ENCODE measurements at regions not wholly inside any gene's neighbourhood (a gene's known extent, or its start where the extent isn't known, plus 50 kb on each side); places are given as distances from the start of the nearest gene placed in this dataset.
"Not testable (repeated sequence)": the region's sequence is repeated elsewhere in the genome, so short reads cannot be mapped to it uniquely, and the experiment has no call there.

DNA sequence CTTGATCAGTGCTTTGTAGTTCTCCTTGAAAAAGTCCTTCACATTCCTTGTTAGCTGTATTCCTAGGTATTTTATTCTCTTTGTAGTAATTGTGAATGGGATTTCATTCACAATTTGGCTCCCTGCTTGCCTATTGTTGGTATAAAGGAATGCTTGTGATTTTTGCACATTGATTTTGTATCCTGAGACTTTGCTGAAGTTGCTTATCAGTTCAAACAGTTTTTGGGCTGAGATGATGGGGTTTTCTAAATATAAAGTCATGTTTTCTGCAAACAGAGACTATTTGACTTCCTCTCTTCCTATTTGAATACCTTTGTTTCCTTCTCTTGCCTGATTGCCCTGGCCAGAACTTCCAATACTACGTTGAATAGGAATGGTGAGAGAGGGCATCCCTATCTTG, 462.5 kb upstream of the GCFC2 start:
- WGBS, 2 donors (ENCODE audit: extremely low coverage in 2 of 2, insufficient read length in 2 of 2, insufficient replicate concordance in 1 of 2), result no CpG with 5 or more reads among the region's 1 CpG
- H3K9me3 ChIP-seq (replicated peaks in 1 of 2; ENCODE audit: control insufficient read depth in 2 of 2, insufficient read depth in 1 of 2, low read depth in 1 of 2, low read length in 2 of 2), result not testable (repeated sequence)

DNA sequence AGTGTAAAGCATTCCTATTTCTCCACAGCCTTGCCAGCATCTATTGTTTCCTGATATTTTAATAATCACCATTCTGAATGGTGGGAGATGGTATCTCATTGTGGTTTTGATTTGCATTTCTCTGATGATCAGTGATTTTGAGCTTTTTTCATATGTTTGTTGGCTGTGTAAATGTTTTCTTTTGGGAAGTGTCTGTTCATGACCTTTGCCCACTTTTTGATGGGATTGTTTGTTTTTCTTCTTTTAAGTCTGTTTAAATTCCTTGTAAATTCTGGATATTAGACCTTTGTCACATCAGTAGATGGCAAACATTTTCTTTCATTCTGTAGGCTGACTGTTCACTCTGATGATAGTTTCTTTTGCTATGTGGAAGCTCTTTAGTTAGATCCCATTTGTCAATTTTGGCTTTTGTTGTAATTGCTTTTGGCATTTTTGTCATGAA, 461.5 kb upstream of the GCFC2 start:
- not testable (repeated sequence) for H4K8ac ChIP-seq (ENCODE audit: low read depth, low read length); H3K4me2 ChIP-seq (ENCODE audit: insufficient read depth, low read length, poor library complexity, severe bottlenecking); H3K4me3 ChIP-seq (ENCODE audit: low read length in 2 of 2); DNase-seq (ENCODE audit: low spot score); H2BK12ac ChIP-seq (ENCODE audit: low read length); H3K79me1 ChIP-seq (ENCODE audit: low read depth, low read length); H3K4me1 ChIP-seq (ENCODE audit: control insufficient read depth in 2 of 2, insufficient read depth in 1 of 2, low read depth in 1 of 2, low read length in 2 of 2); H3K18ac ChIP-seq (ENCODE audit: low read length); H4K91ac ChIP-seq (ENCODE audit: low read depth, low read length, poor library complexity); H2BK5ac ChIP-seq (ENCODE audit: low read length); H2AK5ac ChIP-seq (ENCODE audit: low read depth, low read length); H2BK15ac ChIP-seq (ENCODE audit: low read length); H3K4ac ChIP-seq (ENCODE audit: low read length); H3K14ac ChIP-seq (ENCODE audit: low read length); H3K27me3 ChIP-seq (ENCODE audit: control insufficient read depth in 3 of 3, insufficient read depth in 3 of 3, low read depth in 1 of 3, low read length in 3 of 3); H3K9ac ChIP-seq (ENCODE audit: low read depth, low read length, poor library complexity); H3K9me3 ChIP-seq (replicated peaks in 1 of 2; ENCODE audit: control insufficient read depth in 2 of 2, insufficient read depth in 1 of 2, low read depth in 1 of 2, low read length in 2 of 2); H3K27ac ChIP-seq (replicated peaks; ENCODE audit: low read length); H2AFZ ChIP-seq (ENCODE audit: low read length); H3K23ac ChIP-seq (ENCODE audit: low read depth, low read length, poor library complexity); H2BK120ac ChIP-seq (ENCODE audit: low read depth, low read length); H3K36me3 ChIP-seq (replicated peaks in 1 of 2; ENCODE audit: control insufficient read depth in 2 of 2, insufficient read depth in 2 of 2, low read length in 2 of 2)

More for the DNA sequence above, 462.5 kb upstream of the GCFC2 start:
- not testable (repeated sequence) for H3K4me1 ChIP-seq (ENCODE audit: control insufficient read depth in 2 of 2, insufficient read depth in 1 of 2, low read depth in 1 of 2, low read length in 2 of 2); H3K36me3 ChIP-seq (replicated peaks in 1 of 2; ENCODE audit: control insufficient read depth in 2 of 2, insufficient read depth in 2 of 2, low read length in 2 of 2); H2AK5ac ChIP-seq (ENCODE audit: low read depth, low read length); H3K18ac ChIP-seq (ENCODE audit: low read length); H3K9ac ChIP-seq (ENCODE audit: low read depth, low read length, poor library complexity); H3K4me2 ChIP-seq (ENCODE audit: insufficient read depth, low read length, poor library complexity, severe bottlenecking); DNase-seq (ENCODE audit: low spot score); H2BK12ac ChIP-seq (ENCODE audit: low read length); H3K14ac ChIP-seq (ENCODE audit: low read length); H2BK120ac ChIP-seq (ENCODE audit: low read depth, low read length); H2BK15ac ChIP-seq (ENCODE audit: low read length); H4K91ac ChIP-seq (ENCODE audit: low read depth, low read length, poor library complexity); H3K4me3 ChIP-seq (ENCODE audit: low read length in 2 of 2); H3K23ac ChIP-seq (ENCODE audit: low read depth, low read length, poor library complexity); H3K27me3 ChIP-seq (ENCODE audit: control insufficient read depth in 3 of 3, insufficient read depth in 3 of 3, low read depth in 1 of 3, low read length in 3 of 3); H3K4ac ChIP-seq (ENCODE audit: low read length); H4K8ac ChIP-seq (ENCODE audit: low read depth, low read length); H3K79me1 ChIP-seq (ENCODE audit: low read depth, low read length); H2AFZ ChIP-seq (ENCODE audit: low read length); H3K27ac ChIP-seq (replicated peaks; ENCODE audit: low read length); H2BK5ac ChIP-seq (ENCODE audit: low read length)

DNA sequence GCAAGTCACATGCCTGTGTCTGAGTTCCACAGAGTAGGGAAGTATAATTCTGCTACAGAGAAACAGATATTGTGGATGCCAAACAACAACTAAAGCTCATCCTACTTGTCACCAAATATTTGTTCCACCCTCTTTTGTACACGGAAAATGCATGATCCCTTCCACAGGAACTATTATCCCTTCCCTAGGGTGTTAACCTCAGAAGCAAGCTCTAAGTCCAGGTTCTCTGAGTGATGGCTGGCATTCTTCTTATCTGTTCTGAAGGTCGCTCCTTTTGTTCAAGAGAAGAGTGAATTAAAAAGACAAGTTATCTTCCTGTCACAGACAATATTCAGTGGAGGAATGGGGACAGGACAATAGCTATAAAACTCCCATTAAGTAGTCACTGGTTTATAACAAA, 460.1 kb upstream of the GCFC2 start:
- H2BK15ac ChIP-seq (ENCODE audit: low read length), result no peak overlapping the region
- peak overlapping the region; percentile 69 for H2AFZ ChIP-seq (ENCODE audit: low read length)
- no peak overlapping the region for H3K23ac ChIP-seq (ENCODE audit: low read depth, low read length, poor library complexity)
- H3K4ac ChIP-seq (ENCODE audit: low read length), result no peak overlapping the region
- H3K4me2 ChIP-seq (ENCODE audit: insufficient read depth, low read length, poor library complexity, severe bottlenecking), result no peak overlapping the region
- H4K8ac ChIP-seq (ENCODE audit: low read depth, low read length), result no peak overlapping the region
- WGBS, 2 donors (ENCODE audit: extremely low coverage in 2 of 2, insufficient read length in 2 of 2, insufficient replicate concordance in 1 of 2), result no CpG with 5 or more reads among the region's 2 CpGs
- H3K18ac ChIP-seq (ENCODE audit: low read length), result no peak overlapping the region
- H3K27ac ChIP-seq (replicated peaks; ENCODE audit: low read length), result no peak overlapping the region
- H2BK5ac ChIP-seq (ENCODE audit: low read length), result no peak overlapping the region
- no peak for DNase-seq (ENCODE audit: low spot score)
- H2BK120ac ChIP-seq (ENCODE audit: low read depth, low read length), result no peak overlapping the region
- peaks cover 0 to 2% of the 10 kb centered on the region in 2 donors for H3K4me1 ChIP-seq (ENCODE audit: control insufficient read depth in 2 of 2, insufficient read depth in 1 of 2, low read depth in 1 of 2, low read length in 2 of 2)
- H2AK5ac ChIP-seq (ENCODE audit: low read depth, low read length), result no peak overlapping the region
- peaks cover 0 to 5% of the 10 kb centered on the region in 2 donors for H3K9me3 ChIP-seq (replicated peaks in 1 of 2; ENCODE audit: control insufficient read depth in 2 of 2, insufficient read depth in 1 of 2, low read depth in 1 of 2, low read length in 2 of 2)
- no peak overlapping the region for H2BK12ac ChIP-seq (ENCODE audit: low read length)
- H3K36me3 ChIP-seq (replicated peaks in 1 of 2; ENCODE audit: control insufficient read depth in 2 of 2, insufficient read depth in 2 of 2, low read length in 2 of 2), result no peaks in the 10 kb centered on the region
- no peak overlapping the region for H3K14ac ChIP-seq (ENCODE audit: low read length)
- H3K79me1 ChIP-seq (ENCODE audit: low read depth, low read length), result no peaks in the 10 kb centered on the region
- no peak overlapping the region for H3K4me3 ChIP-seq (ENCODE audit: low read length in 2 of 2)
- no peak overlapping the region for H4K91ac ChIP-seq (ENCODE audit: low read depth, low read length, poor library complexity)
- no peaks in the 10 kb centered on the region for H3K27me3 ChIP-seq (ENCODE audit: control insufficient read depth in 3 of 3, insufficient read depth in 3 of 3, low read depth in 1 of 3, low read length in 3 of 3)
- no peak overlapping the region for H3K9ac ChIP-seq (ENCODE audit: low read depth, low read length, poor library complexity)

DNA sequence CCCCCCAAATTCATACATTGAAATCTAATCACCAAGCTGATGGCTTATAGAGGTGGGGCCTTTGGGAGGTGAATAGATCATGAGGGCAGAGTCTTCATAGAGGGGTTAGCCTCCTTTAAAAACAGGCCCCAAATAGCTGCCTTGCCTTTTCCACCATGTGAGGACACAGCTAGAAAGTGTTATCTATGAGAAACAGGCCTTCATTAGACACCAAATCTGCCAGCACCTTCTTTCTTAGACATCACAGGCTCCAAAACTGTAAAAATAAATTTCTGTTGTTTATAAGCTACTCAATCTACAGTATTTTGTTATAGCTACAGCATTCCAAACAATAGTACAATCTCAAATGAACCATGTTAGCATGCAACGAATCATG, 459.3 kb upstream of the GCFC2 start:
- Histone ChIP-seq H2BK12ac (ENCODE audit: low read length) (no peak overlapping the region), H3K4me2 (ENCODE audit: insufficient read depth, low read length, poor library complexity, severe bottlenecking) (no peak overlapping the region)
- no peak for DNase-seq (ENCODE audit: low spot score)

More for the DNA sequence above, 459.3 kb upstream of the GCFC2 start:
- no peaks in the 10 kb centered on the region for H3K79me1 ChIP-seq (ENCODE audit: low read depth, low read length)
- H3K4me3 ChIP-seq (ENCODE audit: low read length in 2 of 2), result no peak overlapping the region
- H3K4me1 ChIP-seq (ENCODE audit: control insufficient read depth in 2 of 2, insufficient read depth in 1 of 2, low read depth in 1 of 2, low read length in 2 of 2), result peaks cover 0 to 2% of the 10 kb centered on the region in 2 donors
- H2BK15ac ChIP-seq (ENCODE audit: low read length), result no peak overlapping the region
- no peak overlapping the region for H2BK5ac ChIP-seq (ENCODE audit: low read length)
- no peak overlapping the region for H2AK5ac ChIP-seq (ENCODE audit: low read depth, low read length)
- H3K18ac ChIP-seq (ENCODE audit: low read length), result no peak overlapping the region
- no peak overlapping the region for H3K14ac ChIP-seq (ENCODE audit: low read length)
- H3K9ac ChIP-seq (ENCODE audit: low read depth, low read length, poor library complexity), result no peak overlapping the region
- no peak overlapping the region for H2AFZ ChIP-seq (ENCODE audit: low read length)
- no CpG with 5 or more reads among the region's 1 CpG for WGBS, 2 donors (ENCODE audit: extremely low coverage in 2 of 2, insufficient read length in 2 of 2, insufficient replicate concordance in 1 of 2)
- H3K27ac ChIP-seq (replicated peaks; ENCODE audit: low read length), result no peak overlapping the region
- H3K36me3 ChIP-seq (replicated peaks in 1 of 2; ENCODE audit: control insufficient read depth in 2 of 2, insufficient read depth in 2 of 2, low read length in 2 of 2), result no peaks in the 10 kb centered on the region
- H2BK120ac ChIP-seq (ENCODE audit: low read depth, low read length), result no peak overlapping the region
- H3K4ac ChIP-seq (ENCODE audit: low read length), result no peak overlapping the region
- H4K8ac ChIP-seq (ENCODE audit: low read depth, low read length), result no peak overlapping the region
- no peak overlapping the region for H4K91ac ChIP-seq (ENCODE audit: low read depth, low read length, poor library complexity)
- no peak overlapping the region for H3K23ac ChIP-seq (ENCODE audit: low read depth, low read length, poor library complexity)
- no peaks in the 10 kb centered on the region for H3K27me3 ChIP-seq (ENCODE audit: control insufficient read depth in 3 of 3, insufficient read depth in 3 of 3, low read depth in 1 of 3, low read length in 3 of 3)
- H3K9me3 ChIP-seq (replicated peaks in 1 of 2; ENCODE audit: control insufficient read depth in 2 of 2, insufficient read depth in 1 of 2, low read depth in 1 of 2, low read length in 2 of 2), result peaks cover 0 to 5% of the 10 kb centered on the region in 2 donors

Measured in neuronal stem cell (in vitro differentiated cells).